HG03159 (cell line): ENCODE measurements at regions not wholly inside any gene's neighbourhood (a gene's known extent, or its start where the extent isn't known, plus 50 kb on each side); places are given as distances from the start of the nearest gene placed in this dataset.

Source experiments
- ATAC-seq: cut with Tn5 transposase; IDR thresholded peaks from one replicate; pipeline ENCODE4 v1.9.1; 2021; ENCODE audit warnings: mild to moderate bottlenecking, moderate library complexity; ENCODE audit not compliant: unreplicated experiment

DNA sequence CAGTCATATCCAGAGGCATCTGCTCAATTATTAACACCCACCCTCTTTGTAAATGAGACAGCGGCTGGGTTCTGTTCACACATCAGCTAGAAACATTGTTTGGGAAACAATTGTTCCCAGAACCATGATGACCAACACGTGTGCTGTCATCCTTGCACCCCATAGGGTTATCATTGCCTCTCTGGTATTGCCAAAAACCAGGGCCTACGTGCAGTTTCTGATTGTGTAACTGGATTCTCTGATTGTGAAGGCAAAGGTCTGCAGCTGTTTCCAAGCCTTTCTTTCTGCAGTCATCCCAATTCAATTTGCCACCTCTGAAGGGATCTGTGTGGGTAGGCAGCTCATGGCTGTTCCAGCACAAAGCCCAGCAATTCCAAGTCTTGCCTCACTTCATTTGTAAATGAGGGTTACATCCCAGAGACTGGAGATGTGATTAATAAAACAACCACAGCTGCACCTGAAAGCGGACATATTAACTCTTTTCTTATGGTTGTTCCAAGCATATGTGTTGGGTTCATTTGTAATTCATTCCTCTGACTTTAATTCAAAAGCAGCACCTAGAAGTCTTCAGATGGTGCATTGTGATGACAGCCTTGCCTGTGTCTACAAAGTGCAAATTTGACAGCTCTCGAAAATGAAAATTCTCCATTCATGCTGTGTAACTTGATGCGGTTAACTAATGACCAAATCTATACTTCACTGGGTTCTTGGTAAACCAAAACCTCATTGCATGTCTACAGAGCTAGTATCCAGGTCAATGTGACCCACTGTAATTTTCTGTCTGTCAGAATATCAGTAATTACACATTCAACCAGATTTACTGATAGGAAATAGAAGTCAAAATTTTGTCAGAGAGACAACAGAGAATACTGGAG lies 66.6 kb downstream of the YIPF5 start:
- no peak for ATAC-seq

DNA sequence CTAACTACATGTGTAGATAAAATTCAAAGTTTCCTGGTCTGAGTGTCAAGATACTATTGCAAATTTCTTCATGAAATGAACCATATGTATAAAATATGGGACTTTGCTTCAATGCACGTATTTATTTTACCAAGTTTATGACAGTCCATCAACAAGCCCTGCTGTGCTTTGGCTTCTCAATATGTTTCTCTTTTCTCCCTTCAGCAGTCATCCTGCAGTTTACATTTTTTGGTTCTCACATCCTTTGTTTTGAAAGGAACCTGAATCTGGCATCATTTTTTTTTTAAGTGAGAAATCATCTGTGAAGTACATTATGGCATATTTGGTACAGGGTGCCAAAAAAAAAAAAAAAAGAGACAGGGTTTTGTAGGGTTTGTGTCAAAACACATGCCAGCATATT lies 65.1 kb downstream of the YIPF5 start:
- no peak for ATAC-seq

DNA sequence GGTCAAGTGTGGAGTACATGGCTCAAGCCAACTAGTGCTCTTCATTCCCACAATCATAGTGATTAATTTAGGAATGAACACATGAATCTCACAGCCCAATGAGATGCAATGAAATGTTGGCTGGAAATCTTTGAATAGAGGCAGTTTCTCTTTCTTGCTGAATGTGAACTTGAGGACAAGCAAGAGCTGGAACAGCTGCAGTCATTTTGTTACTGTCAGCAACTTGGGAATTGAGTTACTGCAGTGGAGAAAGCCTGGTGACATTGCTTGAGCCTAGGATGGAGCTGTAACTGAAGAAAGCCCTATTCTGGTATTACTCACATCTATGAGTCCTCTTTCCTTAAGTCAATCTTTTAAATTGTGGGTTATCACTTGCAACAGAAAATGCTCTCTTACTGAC lies 62.3 kb downstream of the YIPF5 start:
- no peak for ATAC-seq
